ENCODE measurements at regions not wholly inside any gene's neighbourhood (a gene's known extent, or its start where the extent isn't known, plus 50 kb on each side); places are given as distances from the start of the nearest gene placed in this dataset.

DNA sequence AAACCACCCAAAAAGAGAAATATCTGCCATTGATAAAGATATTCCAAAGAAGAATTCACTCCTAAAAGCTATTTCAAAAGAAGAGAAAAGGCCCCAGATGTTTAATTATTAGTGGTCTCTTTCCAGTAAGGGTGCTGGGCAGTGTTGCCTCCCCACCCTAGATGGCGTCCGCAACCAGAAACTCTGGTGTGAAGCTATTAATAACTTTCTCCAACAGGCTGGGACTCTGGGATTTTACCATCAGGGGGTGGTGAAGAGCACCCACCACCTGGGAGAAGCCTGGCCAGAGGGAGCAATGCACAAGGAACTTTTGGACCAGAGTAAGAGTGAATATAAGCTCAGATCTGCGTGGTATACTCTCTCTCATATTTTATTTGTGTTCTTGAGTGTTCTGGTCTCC is 115.4 kb upstream of the TIAM1 start:
- peaks cover 2% of the 10 kb centered on the region in 3 donors for H3K27me3 Mint-ChIP-seq (ENCODE audit: low read depth in 3 of 3)
- H3K27ac Mint-ChIP-seq = no peak overlapping the region

DNA sequence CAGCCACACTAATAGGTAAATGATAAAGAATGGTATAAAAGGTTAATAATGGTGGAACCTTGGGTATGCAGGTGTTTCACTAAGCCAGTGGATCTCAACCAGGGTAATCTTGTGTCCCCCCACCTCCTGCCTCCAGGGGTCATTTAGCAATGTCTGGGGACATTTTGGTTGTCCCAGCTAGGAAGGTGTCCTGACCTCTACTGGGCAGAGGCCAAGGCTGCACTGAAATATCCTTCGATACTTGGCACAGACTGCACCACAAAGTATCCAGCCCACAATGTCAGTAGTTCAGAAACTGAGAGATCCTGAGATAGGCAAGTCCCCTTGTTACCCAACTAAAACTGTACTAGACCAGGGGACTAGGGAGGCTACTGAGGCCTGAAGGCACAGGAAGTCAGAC is 113.6 kb upstream of the TIAM1 start:
- Mint-ChIP-seq H3K4me1 (peaks cover 13% of the 10 kb centered on the region), H3K36me3 (no peaks in the 10 kb centered on the region), H3K27ac (no peak overlapping the region), H3K9me3 (peaks cover 0 to 3% (median 0%) of the 10 kb centered on the region in 7 donors), H3K27me3 (ENCODE audit: low read depth in 3 of 3) (peaks cover 2% of the 10 kb centered on the region in 3 donors), H3K4me3 (no peak overlapping the region)
- no peaks in the 10 kb centered on the region for H4K20me1 ChIP-seq (ENCODE audit: insufficient read depth, low read length)
- no peaks in the 10 kb centered on the region for H3K4me1 ChIP-seq (ENCODE audit: control insufficient read depth in 1 of 2, insufficient read depth in 2 of 2, low read length in 2 of 2)
- DNase-seq = no peak
- intact Hi-C loops (cut with micrococcal nuclease) = no loop called here
- H3K4me2 ChIP-seq (replicated peaks; ENCODE audit: extremely low read depth, low read length, poor library complexity, severe bottlenecking) = no peak overlapping the region
- H3K79me2 ChIP-seq (ENCODE audit: insufficient read depth, low read length) = no peaks in the 10 kb centered on the region
- H3K9me3 ChIP-seq (replicated peaks in 1 of 2; ENCODE audit: control insufficient read depth in 1 of 2, insufficient read depth in 1 of 2, low read length in 2 of 2) = no peaks in the 10 kb centered on the region
- TF ChIP-seq, protein P1, sequence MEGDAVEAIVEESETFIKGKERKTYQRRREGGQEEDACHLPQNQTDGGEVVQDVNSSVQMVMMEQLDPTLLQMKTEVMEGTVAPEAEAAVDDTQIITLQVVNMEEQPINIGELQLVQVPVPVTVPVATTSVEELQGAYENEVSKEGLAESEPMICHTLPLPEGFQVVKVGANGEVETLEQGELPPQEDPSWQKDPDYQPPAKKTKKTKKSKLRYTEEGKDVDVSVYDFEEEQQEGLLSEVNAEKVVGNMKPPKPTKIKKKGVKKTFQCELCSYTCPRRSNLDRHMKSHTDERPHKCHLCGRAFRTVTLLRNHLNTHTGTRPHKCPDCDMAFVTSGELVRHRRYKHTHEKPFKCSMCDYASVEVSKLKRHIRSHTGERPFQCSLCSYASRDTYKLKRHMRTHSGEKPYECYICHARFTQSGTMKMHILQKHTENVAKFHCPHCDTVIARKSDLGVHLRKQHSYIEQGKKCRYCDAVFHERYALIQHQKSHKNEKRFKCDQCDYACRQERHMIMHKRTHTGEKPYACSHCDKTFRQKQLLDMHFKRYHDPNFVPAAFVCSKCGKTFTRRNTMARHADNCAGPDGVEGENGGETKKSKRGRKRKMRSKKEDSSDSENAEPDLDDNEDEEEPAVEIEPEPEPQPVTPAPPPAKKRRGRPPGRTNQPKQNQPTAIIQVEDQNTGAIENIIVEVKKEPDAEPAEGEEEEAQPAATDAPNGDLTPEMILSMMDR (IDR thresholded peaks at IDR 0.05) = peak; percentile 39
- no peaks in the 10 kb centered on the region for H3K27me3 ChIP-seq (ENCODE audit: control insufficient read depth in 2 of 2, insufficient read depth in 2 of 2, low read length in 2 of 2)
- no peak overlapping the region for H2AFZ ChIP-seq (ENCODE audit: insufficient read depth, low read depth, low read length, poor library complexity, severe bottlenecking)
- H3K27ac ChIP-seq (ENCODE audit: low read depth in 1 of 2, low read length in 2 of 2) = no peak overlapping the region
- H3K4me3 ChIP-seq (replicated peaks in 1 of 3; ENCODE audit: low read depth in 2 of 3, low read length in 3 of 3) = no peak overlapping the region
- no peak overlapping the region for H3K9ac ChIP-seq (ENCODE audit: insufficient read depth, low read length, poor library complexity, severe bottlenecking)
- WGBS (ENCODE audit: insufficient coverage) = 100% methylated on average over 1 of the region's 1 CpG
- no peaks in the 10 kb centered on the region for H3K36me3 ChIP-seq (replicated peaks in 1 of 2; ENCODE audit: control insufficient read depth in 1 of 2, insufficient read depth in 2 of 2, low read length in 2 of 2)

More for the DNA sequence above, 115.4 kb upstream of the TIAM1 start:
- H3K36me3 ChIP-seq (replicated peaks in 1 of 2; ENCODE audit: control insufficient read depth in 1 of 2, insufficient read depth in 2 of 2, low read length in 2 of 2) = no peaks in the 10 kb centered on the region
- H3K79me2 ChIP-seq (ENCODE audit: insufficient read depth, low read length) = no peaks in the 10 kb centered on the region
- intact Hi-C loops (cut with micrococcal nuclease) = no loop called here
- H3K4me1 Mint-ChIP-seq = peaks cover 13% of the 10 kb centered on the region
- H3K27ac ChIP-seq (ENCODE audit: low read depth in 1 of 2, low read length in 2 of 2) = no peak overlapping the region
- no peaks in the 10 kb centered on the region for H3K27me3 ChIP-seq (ENCODE audit: control insufficient read depth in 2 of 2, insufficient read depth in 2 of 2, low read length in 2 of 2)
- H3K9me3 Mint-ChIP-seq = peaks cover 0 to 5% (median 0%) of the 10 kb centered on the region in 7 donors
- no peak overlapping the region for H2AFZ ChIP-seq (ENCODE audit: insufficient read depth, low read depth, low read length, poor library complexity, severe bottlenecking)
- H4K20me1 ChIP-seq (ENCODE audit: insufficient read depth, low read length) = no peaks in the 10 kb centered on the region
- no CpG with 5 or more reads among the region's 3 CpGs for WGBS (ENCODE audit: insufficient coverage)
- no peak overlapping the region for H3K4me3 ChIP-seq (replicated peaks in 1 of 3; ENCODE audit: low read depth in 2 of 3, low read length in 3 of 3)
- H3K4me1 ChIP-seq (ENCODE audit: control insufficient read depth in 1 of 2, insufficient read depth in 2 of 2, low read length in 2 of 2) = no peaks in the 10 kb centered on the region
- H3K4me3 Mint-ChIP-seq = no peak overlapping the region
- no peaks in the 10 kb centered on the region for H3K36me3 Mint-ChIP-seq
- no peak for DNase-seq
- no peak overlapping the region for H3K9ac ChIP-seq (ENCODE audit: insufficient read depth, low read length, poor library complexity, severe bottlenecking)
- no peak overlapping the region for H3K4me2 ChIP-seq (replicated peaks; ENCODE audit: extremely low read depth, low read length, poor library complexity, severe bottlenecking)
- TF ChIP-seq, protein P1 (IDR thresholded peaks at IDR 0.05) = no peak
- no peaks in the 10 kb centered on the region for H3K9me3 ChIP-seq (replicated peaks in 1 of 2; ENCODE audit: control insufficient read depth in 1 of 2, insufficient read depth in 1 of 2, low read length in 2 of 2)

Data from CD14-positive monocyte (primary cell).